Keratinocyte (primary cell): ENCODE measurements at regions not wholly inside any gene's neighbourhood (a gene's known extent, or its start where the extent isn't known, plus 50 kb on each side); places are given as distances from the start of the nearest gene placed in this dataset.

ENCODE experiments used
- DNase-seq: peaks from one replicate; pipeline ENCODE4 v3.0.0-alpha.2; 2011; ENCODE audit warnings: low read depth, missing footprints, low spot score
- FAIRE-seq: peaks from 2 replicates; lab custom pipeline; 2011; peaks lifted over from hg19 to GRCh38; lab: Jason Lieb, UNC
- H2AFZ ChIP-seq: 2 replicates; pipeline ENCODE4 v1.6.0; 2012; ENCODE audit warnings: low read length, control low read depth, inconsistent platforms; ENCODE audit not compliant: control insufficient read depth
- H3K27ac ChIP-seq: 2 replicates; pipeline ENCODE4 v1.5.1; 2011; ENCODE audit warnings: low read length; ENCODE audit not compliant: control insufficient read depth, insufficient read depth
- H3K27me3 ChIP-seq: 3 replicates; pipeline ENCODE4 v1.6.0; 2011; ENCODE audit warnings: low read length; ENCODE audit not compliant: control insufficient read depth, insufficient read depth; ENCODE audit errors: extremely low read depth
- H3K36me3 ChIP-seq, 2 experiments: 2 replicates in 1 of 2; 3 replicates in 1 of 2; pipeline ENCODE4 v1.5.1; 2011; ENCODE audit warnings: low read length in 2 of 2, mild to moderate bottlenecking in 1 of 2; ENCODE audit not compliant: control insufficient read depth in 2 of 2, insufficient read depth in 2 of 2; ENCODE audit errors: extremely low read depth in 1 of 2
- H3K4me1 ChIP-seq: 3 replicates; pipeline ENCODE4 v1.5.1; 2011; ENCODE audit warnings: low read length; ENCODE audit not compliant: control insufficient read depth, insufficient read depth; ENCODE audit errors: extremely low read depth
- H3K4me2 ChIP-seq: 3 replicates; pipeline ENCODE4 v1.6.0; 2011; ENCODE audit warnings: low read depth, low read length; ENCODE audit not compliant: control insufficient read depth, insufficient read depth; ENCODE audit errors: extremely low read depth
- H3K4me3 ChIP-seq, 3 experiments: fragments of 200-600 bp in 1 of 3; sonication (generic) in 1 of 3; 2 replicates in 2 of 3; 3 replicates in 1 of 3; pipeline ENCODE4 v1.5.1; 2011 to 2016; ENCODE audit warnings: low read length in 3 of 3, mild to moderate bottlenecking in 3 of 3, control low read depth in 2 of 3, inconsistent platforms in 1 of 3, low read depth in 1 of 3, mixed read lengths in 1 of 3, mixed run types in 1 of 3, moderate library complexity in 1 of 3; ENCODE audit not compliant: control insufficient read depth in 2 of 3, insufficient read depth in 2 of 3; ENCODE audit errors: extremely low read depth in 1 of 3
- H3K79me2 ChIP-seq: 2 replicates; pipeline ENCODE4 v1.6.0; 2012; ENCODE audit warnings: low read length; ENCODE audit not compliant: control insufficient read depth, insufficient read depth
- H3K9ac ChIP-seq: 3 replicates; pipeline ENCODE4 v1.6.0; 2011; ENCODE audit warnings: low read length; ENCODE audit not compliant: control insufficient read depth, insufficient read depth; ENCODE audit errors: extremely low read depth
- H3K9me1 ChIP-seq: 3 replicates; pipeline ENCODE4 v1.6.0; 2011; ENCODE audit warnings: low read length; ENCODE audit not compliant: control insufficient read depth, insufficient read depth; ENCODE audit errors: extremely low read depth
- H3K9me3 ChIP-seq: 2 replicates; pipeline ENCODE4 v1.5.1; 2012; ENCODE audit warnings: low read depth, low read length; ENCODE audit not compliant: control insufficient read depth
- H4K20me1 ChIP-seq: 3 replicates; pipeline ENCODE4 v1.6.0; 2011; ENCODE audit warnings: low read length; ENCODE audit not compliant: control insufficient read depth, insufficient read depth; ENCODE audit errors: extremely low read depth
- CTCF ChIP-seq, 3 experiments: IDR thresholded peaks in 1 of 3; conservative IDR thresholded peaks in 1 of 3; optimal IDR thresholded peaks in 1 of 3; 2 replicates in 2 of 3; 3 replicates in 1 of 3; pipeline versions ENCODE3 to v1.5.1; 2011; ENCODE audit warnings: low read length in 3 of 3, mild to moderate bottlenecking in 3 of 3, moderate library complexity in 2 of 3, control low read depth in 1 of 3, inconsistent platforms in 1 of 3; ENCODE audit not compliant: insufficient read depth in 2 of 3; ENCODE audit errors: extremely low read depth in 1 of 3
- EZH2 ChIP-seq: IDR thresholded peaks from one replicate; pipeline ENCODE4 v1.6.1; 2012; ENCODE audit warnings: inconsistent platforms, mild to moderate bottlenecking, low read length, moderate library complexity
- dilution Hi-C: fragments of 300-500 bp; cut with MboI; formaldehyde crosslinking; loops from one replicate; pipeline ENCODE4 v1.7.0; 2020; ENCODE audit warnings: low sequenced_read_pairs; ENCODE audit not compliant: extremely low pct_ligation_motif_present

GRCh38 chr18:73201940-73202339 is 334.2 kb upstream of the NETO1 start:
- Histone ChIP-seq H3K27me3 (no peaks in the 10 kb centered on the region), H3K4me2 (no peak overlapping the region), H3K4me1 (no peaks in the 10 kb centered on the region), H3K27ac (no peak overlapping the region), H3K9ac (no peak overlapping the region), H3K36me3 (no peaks in the 10 kb centered on the region), H3K9me1 (no peaks in the 10 kb centered on the region), H3K4me3 (no peak overlapping the region), H2AFZ (no peak overlapping the region), H3K9me3 (no peaks in the 10 kb centered on the region), H4K20me1 (no peaks in the 10 kb centered on the region), H3K79me2 (no peaks in the 10 kb centered on the region)
- TF ChIP-seq EZH2 (no peak), CTCF (optimal IDR thresholded peaks at IDR 0.05 in 1 of 3, IDR thresholded peaks at IDR 0.05 in 1 of 3, conservative IDR thresholded peaks at IDR 0.05 in 1 of 3; ENCODE audit: extremely low read depth in 1 of 3, insufficient read depth in 2 of 3, low read length in 3 of 3) (no peak)
- dilution Hi-C loops = no loop called here
- FAIRE-seq (no peak), DNase-seq (no peak)

GRCh38 chr18:73199151-73199550 is 331.4 kb upstream of the NETO1 start:
- H2AFZ ChIP-seq = no peak overlapping the region
- FAIRE-seq (no peak), DNase-seq (no peak)
- no peaks in the 10 kb centered on the region for H3K36me3 ChIP-seq
- H4K20me1 ChIP-seq = no peaks in the 10 kb centered on the region
- no peaks in the 10 kb centered on the region for H3K9me3 ChIP-seq
- no peaks in the 10 kb centered on the region for H3K79me2 ChIP-seq
- H3K27ac ChIP-seq = no peak overlapping the region
- TF ChIP-seq CTCF (optimal IDR thresholded peaks at IDR 0.05 in 1 of 3, IDR thresholded peaks at IDR 0.05 in 1 of 3, conservative IDR thresholded peaks at IDR 0.05 in 1 of 3; ENCODE audit: extremely low read depth in 1 of 3, insufficient read depth in 2 of 3, low read length in 3 of 3) = no peak
- no peak for TF ChIP-seq EZH2
- H3K4me2 ChIP-seq = no peak overlapping the region
- H3K9me1 ChIP-seq = no peaks in the 10 kb centered on the region
- no peaks in the 10 kb centered on the region for H3K4me1 ChIP-seq
- H3K9ac ChIP-seq = no peak overlapping the region
- no peak overlapping the region for H3K4me3 ChIP-seq
- H3K27me3 ChIP-seq = no peaks in the 10 kb centered on the region
- dilution Hi-C loops = no loop called here
